Hematopoietic multipotent progenitor cell treated with erythropoietin and hydrocortisone succinate and interleukin-3 and kit ligand, for 8 days (in vitro differentiated cells): ENCODE measurements at regions not wholly inside any gene's neighbourhood (a gene's known extent, or its start where the extent isn't known, plus 50 kb on each side); places are given as distances from the start of the nearest gene placed in this dataset.
"Not testable (repeated sequence)": the region's sequence is repeated elsewhere in the genome, so short reads cannot be mapped to it uniquely, and the experiment has no call there.

Experiments
- DNase-seq: peaks from one replicate; pipeline ENCODE4 v3.0.0-alpha.2; 2015

- no peak for DNase-seq
Measured at GRCh38 chr1:45258059-45258650, 51.8 kb upstream of the ZSWIM5 start.

GRCh38 chr1:45259053-45259452, 52.6 kb upstream of the ZSWIM5 start:
- DNase-seq: no peak

DNA sequence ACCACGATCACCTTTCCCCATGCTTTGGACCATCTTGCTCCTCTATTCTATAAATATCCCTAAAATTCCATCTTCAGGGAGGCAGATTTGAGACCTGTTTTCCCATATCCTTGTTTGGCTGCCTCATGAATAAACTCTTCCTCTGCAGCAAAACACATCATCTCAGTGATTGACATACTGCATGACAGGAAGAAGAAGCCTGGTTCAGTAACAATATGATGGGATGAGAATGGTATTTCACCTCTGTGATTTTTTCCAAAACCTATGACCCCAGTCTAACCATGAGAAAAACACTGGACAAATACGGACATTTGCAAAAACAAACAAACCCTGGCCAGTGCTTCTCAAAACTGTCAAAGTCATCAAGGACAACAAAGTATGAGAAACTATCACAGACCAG, 53.8 kb upstream of the ZSWIM5 start:
- DNase-seq: no peak

GRCh38 chr1:45263132-45263531, 56.7 kb upstream of the ZSWIM5 start:
- DNase-seq: no peak

DNA sequence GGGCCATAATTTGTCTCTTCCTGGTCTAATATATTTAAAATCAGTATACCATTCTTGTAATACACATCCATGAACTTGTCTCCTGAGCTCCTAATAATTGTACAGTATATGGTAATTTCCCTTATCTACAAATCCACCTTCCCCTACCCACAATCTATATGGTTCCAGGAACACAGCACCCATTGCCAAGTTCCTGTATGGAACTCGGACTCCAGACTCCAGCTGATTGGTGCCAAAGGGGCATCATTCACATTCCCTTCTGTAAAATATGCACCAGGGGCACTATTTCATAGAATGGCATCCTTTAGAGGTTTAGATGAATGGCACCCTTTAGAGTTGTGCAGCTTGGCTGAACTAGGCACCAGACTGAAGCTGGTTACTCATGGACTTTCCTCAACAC, 58.8 kb upstream of the ZSWIM5 start:
- DNase-seq: peak; percentile 33

DNA sequence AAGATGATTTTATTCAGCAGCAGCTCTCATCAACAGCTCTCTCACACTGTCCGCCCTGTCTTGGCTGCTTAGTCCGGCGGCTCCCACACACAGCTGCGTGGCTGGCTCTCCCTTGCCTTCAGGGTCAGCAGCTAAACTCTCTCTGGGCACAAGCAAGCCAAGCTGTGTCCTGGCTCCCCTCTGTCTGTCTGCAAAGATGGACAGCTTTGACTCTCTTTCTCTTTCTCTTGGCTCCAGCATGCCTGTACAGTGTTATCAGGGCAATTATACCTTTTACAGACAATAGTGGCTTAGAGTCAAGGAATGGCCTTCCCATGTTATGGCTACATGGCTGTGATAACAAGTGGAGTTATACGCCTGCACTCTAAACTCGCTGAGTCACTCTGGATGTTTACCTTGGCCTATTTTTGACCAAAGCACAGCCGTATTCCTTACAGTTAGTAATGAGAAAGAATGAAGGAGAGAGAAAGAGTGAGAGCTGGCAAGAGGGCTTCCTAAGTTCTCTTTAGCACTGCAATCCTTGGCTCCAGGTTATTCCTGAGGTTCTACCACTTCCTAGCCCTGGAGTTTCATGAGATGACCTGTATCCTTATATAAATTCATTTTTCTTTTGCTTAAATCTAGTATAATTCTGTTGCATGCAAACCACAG, 59.9 kb upstream of the ZSWIM5 start:
- peak; percentile 42 for DNase-seq

GRCh38 chr1:45268310-45268709, 58.4 kb upstream of the HPDL start:
- DNase-seq: not testable (repeated sequence)

- not testable (repeated sequence) for DNase-seq
Measured at GRCh38 chr1:45272267-45272666, 54.4 kb upstream of the HPDL start.

GRCh38 chr1:45272913-45273371, 53.8 kb upstream of the HPDL start:
- DNase-seq: no peak

DNA sequence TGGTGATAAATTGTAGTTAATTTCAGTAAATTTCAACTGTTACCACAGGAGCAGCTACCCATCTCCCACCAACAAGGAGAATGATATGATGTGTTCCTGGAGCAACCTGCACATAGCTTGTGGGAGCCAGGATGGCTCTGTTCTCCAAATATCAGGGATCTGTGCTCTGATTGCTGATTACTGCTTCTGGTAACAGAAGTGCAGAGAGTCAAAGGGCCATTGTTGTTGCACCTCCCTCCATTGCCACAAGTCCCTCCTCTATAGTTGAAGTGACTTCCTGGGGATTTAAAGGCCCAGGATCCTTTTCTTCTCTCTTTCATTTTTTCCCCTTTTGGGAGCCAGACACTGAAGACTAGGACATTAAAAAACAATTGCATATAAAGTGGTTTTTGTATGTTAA, 51.6 kb upstream of the HPDL start:
- DNase-seq: no peak
